ENCODE measurements at regions not wholly inside any gene's neighbourhood (a gene's known extent, or its start where the extent isn't known, plus 50 kb on each side); places are given as distances from the start of the nearest gene placed in this dataset.
A peak's percentile ranks its signal among the peaks of the same experiment; 100 is the strongest.

- no peaks in the 10 kb centered on the region for H3K27me3 ChIP-seq (replicated peaks; ENCODE audit: control insufficient read depth, insufficient read depth, low read length)
- no peak for DNase-seq (ENCODE audit: extremely low read depth, insufficient read length)
- no peaks in the 10 kb centered on the region for H3K36me3 ChIP-seq (ENCODE audit: control insufficient read depth, insufficient read depth, low read length)
- peak overlapping the region; percentile 51 for H3K4me3 ChIP-seq (replicated peaks; ENCODE audit: low read depth, low read length)
- TF ChIP-seq CTCF (IDR thresholded peaks at IDR 0.05; ENCODE audit: insufficient read depth, low read length, poor library complexity, severe bottlenecking) = no peak
Measured at GRCh38 chr2:8487461-8487932, 194.4 kb upstream of the ID2 start.

- Histone ChIP-seq H3K36me3 (ENCODE audit: control insufficient read depth, insufficient read depth, low read length) (no peaks in the 10 kb centered on the region), H3K4me3 (replicated peaks; ENCODE audit: low read depth, low read length) (peak overlapping the region; percentile 51), H3K27me3 (replicated peaks; ENCODE audit: control insufficient read depth, insufficient read depth, low read length) (no peaks in the 10 kb centered on the region)
- TF ChIP-seq CTCF (IDR thresholded peaks at IDR 0.05; ENCODE audit: insufficient read depth, low read length, poor library complexity, severe bottlenecking) = no peak
- peak; percentile 80 for DNase-seq (ENCODE audit: extremely low read depth, insufficient read length)
Measured at GRCh38 chr2:8488001-8488738, 193.7 kb upstream of the ID2 start.

GRCh38 chr2:8489221-8489620 lies 192.6 kb upstream of the ID2 start:
- H3K4me3 ChIP-seq (replicated peaks; ENCODE audit: low read depth, low read length) = no peak overlapping the region
- DNase-seq (ENCODE audit: extremely low read depth, insufficient read length) = no peak
- H3K27me3 ChIP-seq (replicated peaks; ENCODE audit: control insufficient read depth, insufficient read depth, low read length) = no peaks in the 10 kb centered on the region
- H3K36me3 ChIP-seq (ENCODE audit: control insufficient read depth, insufficient read depth, low read length) = no peaks in the 10 kb centered on the region
- TF ChIP-seq CTCF (IDR thresholded peaks at IDR 0.05; ENCODE audit: insufficient read depth, low read length, poor library complexity, severe bottlenecking) = no peak

- DNase-seq (ENCODE audit: extremely low read depth, insufficient read length) = no peak
- H3K27me3 ChIP-seq (replicated peaks; ENCODE audit: control insufficient read depth, insufficient read depth, low read length) = no peaks in the 10 kb centered on the region
- TF ChIP-seq CTCF (IDR thresholded peaks at IDR 0.05; ENCODE audit: insufficient read depth, low read length, poor library complexity, severe bottlenecking) = no peak
- no peak overlapping the region for H3K4me3 ChIP-seq (replicated peaks; ENCODE audit: low read depth, low read length)
- H3K36me3 ChIP-seq (ENCODE audit: control insufficient read depth, insufficient read depth, low read length) = no peaks in the 10 kb centered on the region
Measured at GRCh38 chr2:8489751-8490150, 192.1 kb upstream of the ID2 start.

GRCh38 chr2:8490166-8490721 lies 191.6 kb upstream of the ID2 start:
- DNase-seq (ENCODE audit: extremely low read depth, insufficient read length) = no peak
- no peaks in the 10 kb centered on the region for H3K27me3 ChIP-seq (replicated peaks; ENCODE audit: control insufficient read depth, insufficient read depth, low read length)
- no peak overlapping the region for H3K4me3 ChIP-seq (replicated peaks; ENCODE audit: low read depth, low read length)

More at GRCh38 chr2:8490166-8490721, 191.6 kb upstream of the ID2 start:
- TF ChIP-seq CTCF (IDR thresholded peaks at IDR 0.05; ENCODE audit: insufficient read depth, low read length, poor library complexity, severe bottlenecking) = no peak
- no peaks in the 10 kb centered on the region for H3K36me3 ChIP-seq (ENCODE audit: control insufficient read depth, insufficient read depth, low read length)
